HG03460 (cell line): ENCODE measurements at regions not wholly inside any gene's neighbourhood (a gene's known extent, or its start where the extent isn't known, plus 50 kb on each side); places are given as distances from the start of the nearest gene placed in this dataset.
"Not testable (repeated sequence)": the region's sequence is repeated elsewhere in the genome, so short reads cannot be mapped to it uniquely, and the experiment has no call there.

Experiments used
- ATAC-seq: cut with Tn5 transposase; IDR thresholded peaks from one replicate; pipeline ENCODE4 v1.9.1; 2021; ENCODE audit not compliant: unreplicated experiment

- ATAC-seq = not testable (repeated sequence)
Observed at GRCh38 chr2:13334071-13334470, 617.3 kb downstream of the TRIB2 start.

DNA sequence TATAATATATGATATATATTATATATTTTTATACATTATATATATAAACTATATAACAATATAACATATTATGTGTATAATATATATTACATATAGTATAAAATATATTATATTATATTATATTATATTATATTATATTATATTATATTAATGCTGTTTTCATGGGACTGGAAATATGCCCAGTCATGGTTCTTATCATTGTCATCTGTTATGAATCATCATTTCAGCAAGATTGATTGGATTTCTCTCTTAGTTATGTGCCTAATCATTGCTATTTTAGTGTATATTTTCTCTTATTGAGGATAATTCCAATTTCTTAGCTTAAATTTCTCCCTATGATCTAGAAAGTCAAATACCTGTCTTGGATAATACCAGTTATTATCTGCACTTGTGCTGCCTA lies 617.8 kb downstream of the TRIB2 start:
- no peak for ATAC-seq

- no peak for ATAC-seq
Observed at GRCh38 chr2:13335862-13336535, 619.3 kb downstream of the TRIB2 start.

DNA sequence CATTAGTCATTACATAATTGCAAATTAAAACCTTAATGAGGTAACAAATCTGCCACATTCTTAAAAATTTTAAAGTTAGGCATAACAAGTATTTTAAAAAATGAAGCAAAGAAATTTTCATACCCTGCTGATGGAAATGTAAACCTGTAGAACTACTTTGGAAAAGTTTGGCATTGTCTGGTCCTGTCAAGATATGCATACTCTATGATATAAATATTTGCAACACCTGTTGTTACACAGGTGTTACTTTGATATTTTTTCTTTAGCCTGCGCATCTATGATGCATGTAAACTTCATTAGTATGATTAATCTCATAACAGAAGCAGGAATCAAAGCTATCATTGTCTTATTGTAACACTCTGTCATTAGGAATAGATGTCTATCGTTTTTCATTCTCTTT lies 634.3 kb downstream of the TRIB2 start:
- ATAC-seq = no peak

GRCh38 chr2:13353083-13353482 lies 636.3 kb downstream of the TRIB2 start:
- ATAC-seq = no peak

DNA sequence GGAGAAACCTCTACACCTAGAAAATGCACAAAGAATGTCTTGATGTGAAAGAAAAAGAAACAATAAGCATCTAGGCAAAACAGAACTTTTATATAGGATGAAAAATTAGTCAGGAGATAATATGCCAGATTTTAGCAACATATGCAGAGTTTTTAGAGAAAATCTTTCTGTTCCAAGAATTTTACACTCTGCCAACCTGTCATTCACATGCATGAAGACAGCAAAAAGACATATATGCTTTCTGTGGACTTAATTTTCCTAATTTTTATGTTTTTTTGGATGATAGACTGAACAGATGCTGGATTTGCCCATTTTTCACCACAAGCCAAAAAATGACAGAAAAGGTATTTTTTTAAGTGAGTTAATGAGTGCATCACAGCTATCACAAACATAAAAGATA lies 637.3 kb downstream of the TRIB2 start:
- ATAC-seq = no peak

GRCh38 chr2:13381928-13382327 lies 665.2 kb downstream of the TRIB2 start:
- ATAC-seq = not testable (repeated sequence)

GRCh38 chr2:13389172-13389571 lies 672.4 kb downstream of the TRIB2 start:
- not testable (repeated sequence) for ATAC-seq

- no peak for ATAC-seq
Observed at GRCh38 chr2:13390676-13391075, 673.9 kb downstream of the TRIB2 start.

- ATAC-seq = no peak
Observed at GRCh38 chr2:13401312-13401711, 684.6 kb downstream of the TRIB2 start.

- no peak for ATAC-seq
Observed at GRCh38 chr2:13413989-13414388, 697.3 kb downstream of the TRIB2 start.

GRCh38 chr2:13414897-13415296 lies 698.2 kb downstream of the TRIB2 start:
- ATAC-seq = no peak

- no peak for ATAC-seq
Observed at GRCh38 chr2:13433954-13434353, 717.2 kb downstream of the TRIB2 start.

DNA sequence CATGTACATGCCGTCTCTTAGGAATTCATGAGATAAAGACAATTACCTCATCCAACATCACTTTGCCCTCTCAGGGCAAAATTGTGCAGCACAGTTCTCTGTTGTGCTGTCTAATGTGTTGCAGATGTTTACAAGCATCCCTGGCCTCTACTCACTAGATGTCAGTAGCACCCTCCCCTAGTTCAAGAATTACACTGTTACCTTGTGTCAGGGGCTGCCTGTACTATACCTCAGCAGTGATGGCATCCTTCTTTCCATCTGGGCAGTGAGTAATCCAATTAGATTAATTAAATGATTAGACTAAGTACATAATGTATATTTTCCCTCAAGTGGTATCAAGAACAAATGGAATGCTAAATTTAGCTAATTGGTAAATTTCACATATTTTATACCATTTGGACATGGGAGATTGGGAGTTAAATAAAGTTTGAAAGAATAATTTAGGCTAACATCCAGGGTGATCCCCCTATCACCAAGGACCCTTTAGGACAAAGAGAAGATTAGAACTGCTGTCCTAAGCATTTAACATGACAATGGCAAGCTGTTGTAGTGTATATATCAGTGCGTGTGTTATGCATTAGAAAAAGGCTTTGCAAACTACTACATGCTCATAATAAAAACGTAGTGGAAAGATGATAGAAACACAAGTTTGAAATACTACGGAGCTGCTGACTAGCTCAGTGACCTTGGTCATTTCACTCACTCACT lies 727.0 kb downstream of the TRIB2 start:
- ATAC-seq = peak; percentile 82

- no peak for ATAC-seq
Observed at GRCh38 chr2:13462464-13462863, 745.7 kb downstream of the TRIB2 start.

- ATAC-seq = no peak
Observed at GRCh38 chr2:13466076-13466475, 749.3 kb downstream of the TRIB2 start.

DNA sequence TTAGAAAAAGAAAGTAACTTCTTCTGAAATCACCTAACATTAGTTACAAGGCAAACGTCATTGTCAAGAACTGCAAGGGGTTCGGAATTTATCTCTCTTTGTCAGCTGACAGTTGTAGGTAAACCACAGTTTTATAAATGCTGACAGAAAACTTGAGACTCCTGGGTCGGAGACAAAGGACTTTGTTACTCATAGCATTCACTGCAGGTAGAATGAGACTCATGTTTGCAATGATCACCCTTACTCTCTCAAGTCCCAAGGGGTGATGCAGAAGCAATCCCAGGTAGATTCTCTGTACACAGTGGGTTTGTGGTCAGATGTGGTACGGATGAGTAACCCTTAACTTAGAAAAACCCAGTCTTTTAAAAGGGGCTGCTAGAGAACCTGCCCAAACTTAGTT lies 757.8 kb downstream of the TRIB2 start:
- ATAC-seq = peak; percentile 74

DNA sequence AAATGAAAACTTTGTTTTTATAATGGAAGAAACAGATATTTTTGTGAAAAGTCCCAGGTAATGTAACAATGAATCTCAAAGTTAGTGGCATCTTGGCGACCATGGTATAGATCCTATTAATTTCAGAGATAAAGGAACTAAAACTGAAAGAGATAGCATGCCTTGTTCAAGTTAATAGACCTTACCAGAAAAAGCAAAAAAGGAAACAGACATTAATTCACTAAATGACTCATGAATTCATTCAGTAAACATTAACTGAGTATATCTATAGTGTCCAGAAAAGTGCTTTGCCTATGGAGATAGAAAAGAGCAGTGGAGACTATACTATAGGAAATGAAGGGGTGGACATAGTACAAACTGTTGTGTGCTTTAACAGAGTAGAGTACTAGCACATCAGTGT lies 763.3 kb downstream of the TRIB2 start:
- peak; percentile 93 for ATAC-seq

DNA sequence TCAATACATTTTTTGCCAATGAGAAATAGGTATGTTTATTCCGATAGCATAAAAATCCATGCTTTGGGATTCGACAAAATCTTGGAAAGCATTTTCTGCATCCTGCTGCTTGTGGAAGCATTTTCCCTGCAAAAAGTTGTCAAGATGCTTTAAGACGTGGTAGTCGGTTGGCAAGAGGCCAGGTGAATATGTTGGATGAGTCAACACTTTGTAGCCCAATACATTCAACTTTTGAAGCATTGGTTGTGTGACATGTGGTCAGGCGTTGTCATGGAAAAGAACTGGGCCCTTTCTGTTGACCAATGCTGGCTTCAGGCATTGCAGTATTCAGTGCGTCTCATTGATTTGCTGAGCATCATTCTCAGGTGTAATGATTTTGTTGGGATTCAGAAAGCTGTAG lies 764.5 kb downstream of the TRIB2 start:
- ATAC-seq = no peak

DNA sequence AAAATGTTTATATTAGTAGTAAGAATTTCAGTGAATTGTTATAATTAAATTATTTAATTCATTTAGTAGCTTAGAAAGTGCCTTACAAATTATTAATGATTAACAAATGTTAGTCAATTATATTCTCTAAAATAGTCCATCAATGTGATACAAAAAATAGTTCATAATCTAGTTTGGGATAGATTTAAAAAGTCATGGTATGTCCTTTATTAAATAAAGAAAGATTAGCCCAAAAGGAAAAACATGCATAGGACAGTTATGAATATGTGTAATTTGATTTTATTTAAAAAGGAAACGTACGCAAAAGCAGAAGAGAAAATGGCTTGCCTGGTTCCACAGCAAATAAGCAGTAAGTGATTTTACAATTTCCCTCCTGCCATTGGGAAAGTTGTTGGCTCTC lies 768.5 kb downstream of the TRIB2 start:
- no peak for ATAC-seq

GRCh38 chr2:13488965-13489364 lies 772.2 kb downstream of the TRIB2 start:
- ATAC-seq = no peak

DNA sequence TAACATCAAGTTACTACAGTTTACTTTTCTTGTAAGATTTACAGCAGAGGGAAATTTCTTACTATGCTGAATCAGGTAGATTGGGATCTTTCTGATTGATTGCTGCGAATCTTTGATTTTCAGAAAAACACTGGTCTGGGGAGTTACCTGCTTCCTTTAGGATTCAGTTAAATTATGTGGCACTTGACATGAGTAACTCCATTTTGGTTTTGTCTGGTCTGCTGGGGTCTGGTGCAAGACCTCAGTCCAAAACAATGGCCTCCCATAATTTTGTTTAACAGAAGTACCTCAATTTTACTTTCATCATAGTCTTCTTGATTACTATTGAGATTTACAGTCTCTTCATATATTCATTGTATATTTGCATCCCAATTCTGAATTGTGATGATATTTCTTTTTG lies 775.5 kb downstream of the TRIB2 start:
- ATAC-seq = no peak

DNA sequence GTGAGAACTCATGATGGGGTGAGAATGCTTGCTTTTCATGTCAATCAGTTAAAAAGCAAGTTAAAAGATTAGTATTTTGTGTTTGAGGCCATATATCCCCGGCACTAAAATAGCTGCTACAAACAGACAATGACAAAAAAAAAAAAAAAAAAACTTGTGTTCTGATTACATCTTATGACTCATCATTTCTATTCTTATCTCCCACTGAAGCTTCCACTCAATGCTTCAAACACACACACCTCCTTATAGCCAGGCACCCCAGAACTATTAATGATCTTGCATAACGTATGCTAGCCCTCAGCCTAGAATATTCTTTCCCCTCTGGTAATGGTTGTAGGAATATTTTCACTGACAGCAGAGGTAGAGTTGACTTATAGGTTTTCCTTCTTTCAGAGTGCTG lies 778.3 kb downstream of the TRIB2 start:
- no peak for ATAC-seq
